ENCODE measurements at regions not wholly inside any gene's neighbourhood (a gene's known extent, or its start where the extent isn't known, plus 50 kb on each side); places are given as distances from the start of the nearest gene placed in this dataset.

DNA sequence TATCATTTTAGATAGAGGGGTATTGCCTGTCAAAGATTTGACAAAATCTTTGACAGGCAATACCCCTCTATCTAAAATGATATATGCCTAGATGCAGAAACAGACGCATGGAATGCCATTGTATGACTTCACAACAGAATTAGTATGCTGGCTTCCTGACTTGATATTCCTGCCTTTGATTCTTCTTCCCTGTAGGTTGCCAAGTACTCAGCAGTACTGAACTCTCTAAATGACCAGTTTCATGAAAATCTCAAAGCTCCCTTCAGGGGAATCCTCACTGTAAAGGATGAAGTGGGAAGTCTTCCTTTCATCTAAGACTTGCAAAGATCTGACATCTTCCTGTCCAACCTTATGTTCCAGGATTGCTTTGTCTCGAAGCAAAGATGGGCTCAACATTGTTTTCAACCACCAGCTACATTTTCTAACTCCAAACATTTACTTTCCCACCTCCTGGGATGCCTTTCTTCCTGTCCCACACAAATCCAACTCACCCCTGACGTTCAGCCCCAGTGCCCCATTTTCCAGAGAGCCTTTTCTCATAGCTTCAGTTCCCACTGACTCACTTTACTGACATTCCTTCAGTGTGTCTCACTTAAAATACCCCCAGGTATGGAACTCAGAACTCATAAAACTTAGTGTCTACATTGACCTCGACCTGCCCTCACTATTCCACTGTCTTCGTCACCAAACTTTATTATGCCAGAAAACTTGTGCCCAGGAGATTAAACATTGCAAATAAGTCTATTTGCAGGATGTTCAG lies 67.3 kb upstream of the KCNJ6 start:
- TF ChIP-seq EZH2 (IDR thresholded peaks at IDR 0.05; ENCODE audit: low read length): no peak
- Histone ChIP-seq H2AFZ (ENCODE audit: control insufficient read depth, low read length) (peak overlapping the region; percentile 22), H3K27ac (ENCODE audit: control insufficient read depth, insufficient read depth, low read length) (peak overlapping the region; percentile 38), H4K20me1 (ENCODE audit: control insufficient read depth, extremely low read depth, insufficient read depth, low read length) (no peaks in the 10 kb centered on the region), H3K4me2 (ENCODE audit: control insufficient read depth, extremely low read depth, insufficient read depth, low read depth, low read length) (peak overlapping the region; percentile 22), H3K9me1 (ENCODE audit: control insufficient read depth, extremely low read depth, insufficient read depth, low read length) (no peaks in the 10 kb centered on the region), H3K9me3 (ENCODE audit: control insufficient read depth, low read depth, low read length) (no peaks in the 10 kb centered on the region), H3K4me3 (ENCODE audit: control insufficient read depth in 2 of 3, extremely low read depth in 1 of 3, insufficient read depth in 2 of 3, low read depth in 1 of 3, low read length in 3 of 3) (no peak overlapping the region), H3K79me2 (ENCODE audit: control insufficient read depth, insufficient read depth, low read length) (no peaks in the 10 kb centered on the region), H3K36me3 (ENCODE audit: control insufficient read depth in 2 of 2, extremely low read depth in 1 of 2, insufficient read depth in 2 of 2, low read length in 2 of 2) (no peaks in the 10 kb centered on the region), H3K4me1 (ENCODE audit: control insufficient read depth, extremely low read depth, insufficient read depth, low read length) (peaks cover 9% of the 10 kb centered on the region), H3K9ac (ENCODE audit: control insufficient read depth, extremely low read depth, insufficient read depth, low read length) (no peak overlapping the region), H3K27me3 (ENCODE audit: control insufficient read depth, extremely low read depth, insufficient read depth, low read length) (no peaks in the 10 kb centered on the region)
- FAIRE-seq (peak; percentile 76), DNase-seq (ENCODE audit: low read depth, low spot score) (peak; percentile 30)
- dilution Hi-C loops (cut with MboI; ENCODE audit: extremely low pct_ligation_motif_present, low sequenced_read_pairs): no loop called here

DNA sequence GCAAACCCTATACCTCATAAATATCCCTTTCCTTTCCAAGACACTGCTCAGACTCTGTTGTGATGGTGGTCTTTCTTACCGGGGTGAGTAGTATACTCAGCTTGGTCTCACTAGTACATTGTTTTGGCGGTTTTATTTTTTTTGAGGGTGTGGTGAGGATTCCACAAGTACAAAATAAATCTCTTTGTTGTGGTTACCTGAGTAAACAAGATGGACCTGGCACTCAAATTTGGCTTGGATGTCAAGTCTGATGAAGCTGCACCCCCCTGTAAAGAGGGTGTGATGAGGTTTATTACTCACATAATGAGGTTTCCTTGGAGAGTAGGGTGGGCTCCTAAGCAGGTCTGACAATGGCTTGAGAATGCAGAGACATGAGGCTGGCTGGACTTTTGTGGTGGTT lies 68.2 kb upstream of the KCNJ6 start:
- Histone ChIP-seq H3K27ac (ENCODE audit: control insufficient read depth, insufficient read depth, low read length) (peak overlapping the region; percentile 32), H3K9me1 (ENCODE audit: control insufficient read depth, extremely low read depth, insufficient read depth, low read length) (no peaks in the 10 kb centered on the region), H3K4me1 (ENCODE audit: control insufficient read depth, extremely low read depth, insufficient read depth, low read length) (peaks cover 9% of the 10 kb centered on the region), H3K9ac (ENCODE audit: control insufficient read depth, extremely low read depth, insufficient read depth, low read length) (no peak overlapping the region), H3K79me2 (ENCODE audit: control insufficient read depth, insufficient read depth, low read length) (no peaks in the 10 kb centered on the region), H3K4me2 (ENCODE audit: control insufficient read depth, extremely low read depth, insufficient read depth, low read depth, low read length) (no peak overlapping the region), H3K27me3 (ENCODE audit: control insufficient read depth, extremely low read depth, insufficient read depth, low read length) (no peaks in the 10 kb centered on the region), H4K20me1 (ENCODE audit: control insufficient read depth, extremely low read depth, insufficient read depth, low read length) (no peaks in the 10 kb centered on the region), H3K4me3 (ENCODE audit: control insufficient read depth in 2 of 3, extremely low read depth in 1 of 3, insufficient read depth in 2 of 3, low read depth in 1 of 3, low read length in 3 of 3) (no peak overlapping the region), H3K9me3 (ENCODE audit: control insufficient read depth, low read depth, low read length) (no peaks in the 10 kb centered on the region), H2AFZ (ENCODE audit: control insufficient read depth, low read length) (no peak overlapping the region), H3K36me3 (ENCODE audit: control insufficient read depth in 2 of 2, extremely low read depth in 1 of 2, insufficient read depth in 2 of 2, low read length in 2 of 2) (no peaks in the 10 kb centered on the region)
- no peak for FAIRE-seq
- peak; percentile 21 for DNase-seq (ENCODE audit: low read depth, low spot score)
- TF ChIP-seq, protein P1, sequence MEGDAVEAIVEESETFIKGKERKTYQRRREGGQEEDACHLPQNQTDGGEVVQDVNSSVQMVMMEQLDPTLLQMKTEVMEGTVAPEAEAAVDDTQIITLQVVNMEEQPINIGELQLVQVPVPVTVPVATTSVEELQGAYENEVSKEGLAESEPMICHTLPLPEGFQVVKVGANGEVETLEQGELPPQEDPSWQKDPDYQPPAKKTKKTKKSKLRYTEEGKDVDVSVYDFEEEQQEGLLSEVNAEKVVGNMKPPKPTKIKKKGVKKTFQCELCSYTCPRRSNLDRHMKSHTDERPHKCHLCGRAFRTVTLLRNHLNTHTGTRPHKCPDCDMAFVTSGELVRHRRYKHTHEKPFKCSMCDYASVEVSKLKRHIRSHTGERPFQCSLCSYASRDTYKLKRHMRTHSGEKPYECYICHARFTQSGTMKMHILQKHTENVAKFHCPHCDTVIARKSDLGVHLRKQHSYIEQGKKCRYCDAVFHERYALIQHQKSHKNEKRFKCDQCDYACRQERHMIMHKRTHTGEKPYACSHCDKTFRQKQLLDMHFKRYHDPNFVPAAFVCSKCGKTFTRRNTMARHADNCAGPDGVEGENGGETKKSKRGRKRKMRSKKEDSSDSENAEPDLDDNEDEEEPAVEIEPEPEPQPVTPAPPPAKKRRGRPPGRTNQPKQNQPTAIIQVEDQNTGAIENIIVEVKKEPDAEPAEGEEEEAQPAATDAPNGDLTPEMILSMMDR (optimal IDR thresholded peaks at IDR 0.05 in 1 of 3, IDR thresholded peaks at IDR 0.05 in 1 of 3, conservative IDR thresholded peaks at IDR 0.05 in 1 of 3; ENCODE audit: extremely low read depth in 1 of 3, insufficient read depth in 2 of 3, low read length in 3 of 3): no peak
- TF ChIP-seq EZH2 (IDR thresholded peaks at IDR 0.05; ENCODE audit: low read length): no peak
- dilution Hi-C loops (cut with MboI; ENCODE audit: extremely low pct_ligation_motif_present, low sequenced_read_pairs): no loop called here

DNA sequence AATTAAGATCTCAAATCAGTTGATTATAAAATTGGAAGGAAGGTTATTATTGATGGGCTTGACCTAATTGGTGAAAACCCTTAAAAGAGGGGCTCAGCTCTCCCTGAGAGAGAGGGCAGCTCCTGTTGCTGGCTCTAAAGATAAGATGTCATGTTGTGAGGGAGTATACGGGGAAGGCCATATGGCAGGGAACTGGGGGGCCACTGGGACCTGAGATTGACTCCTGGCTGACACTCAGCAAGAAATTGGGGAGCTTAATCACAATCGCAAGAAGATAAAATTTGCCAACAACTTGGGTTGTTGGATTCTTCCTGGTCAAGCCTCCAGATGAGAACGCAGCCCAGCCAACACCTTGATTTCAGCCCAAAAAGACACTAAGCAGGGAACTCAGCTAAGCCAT lies 69.7 kb upstream of the KCNJ6 start:
- Histone ChIP-seq H3K9ac (ENCODE audit: control insufficient read depth, extremely low read depth, insufficient read depth, low read length) (no peak overlapping the region), H3K4me3 (ENCODE audit: control insufficient read depth in 2 of 3, extremely low read depth in 1 of 3, insufficient read depth in 2 of 3, low read depth in 1 of 3, low read length in 3 of 3) (no peak overlapping the region), H3K36me3 (ENCODE audit: control insufficient read depth in 2 of 2, extremely low read depth in 1 of 2, insufficient read depth in 2 of 2, low read length in 2 of 2) (no peaks in the 10 kb centered on the region), H4K20me1 (ENCODE audit: control insufficient read depth, extremely low read depth, insufficient read depth, low read length) (no peaks in the 10 kb centered on the region), H3K79me2 (ENCODE audit: control insufficient read depth, insufficient read depth, low read length) (no peaks in the 10 kb centered on the region), H3K4me1 (ENCODE audit: control insufficient read depth, extremely low read depth, insufficient read depth, low read length) (peaks cover 9% of the 10 kb centered on the region), H3K9me3 (ENCODE audit: control insufficient read depth, low read depth, low read length) (no peaks in the 10 kb centered on the region), H3K27me3 (ENCODE audit: control insufficient read depth, extremely low read depth, insufficient read depth, low read length) (no peaks in the 10 kb centered on the region), H3K27ac (ENCODE audit: control insufficient read depth, insufficient read depth, low read length) (no peak overlapping the region), H3K4me2 (ENCODE audit: control insufficient read depth, extremely low read depth, insufficient read depth, low read depth, low read length) (no peak overlapping the region), H2AFZ (ENCODE audit: control insufficient read depth, low read length) (no peak overlapping the region), H3K9me1 (ENCODE audit: control insufficient read depth, extremely low read depth, insufficient read depth, low read length) (no peaks in the 10 kb centered on the region)
- dilution Hi-C loops (cut with MboI; ENCODE audit: extremely low pct_ligation_motif_present, low sequenced_read_pairs): no loop called here
- DNase-seq (ENCODE audit: low read depth, low spot score) (no peak), FAIRE-seq (no peak)
- TF ChIP-seq, protein P1 (optimal IDR thresholded peaks at IDR 0.05 in 1 of 3, IDR thresholded peaks at IDR 0.05 in 1 of 3, conservative IDR thresholded peaks at IDR 0.05 in 1 of 3; ENCODE audit: extremely low read depth in 1 of 3, insufficient read depth in 2 of 3, low read length in 3 of 3): no peak
- TF ChIP-seq EZH2 (IDR thresholded peaks at IDR 0.05; ENCODE audit: low read length): no peak

All from keratinocyte (primary cell).